NCI-H510A (cell line): ENCODE measurements at regions not wholly inside any gene's neighbourhood (a gene's known extent, or its start where the extent isn't known, plus 50 kb on each side); places are given as distances from the start of the nearest gene placed in this dataset.

ENCODE experiments used
- DNase-seq: peaks from one replicate; lab custom pipeline; 2025; lab: John Stamatoyannopoulos, UW

GRCh38 chr18:38321262-38321661, 755.7 kb upstream of the CELF4 start:
- no peak for DNase-seq

GRCh38 chr18:38318416-38318815, 752.8 kb upstream of the CELF4 start:
- DNase-seq: no peak

GRCh38 chr18:38313831-38314230, 748.2 kb upstream of the CELF4 start:
- no peak for DNase-seq

GRCh38 chr18:38312532-38312931, 746.9 kb upstream of the CELF4 start:
- DNase-seq: no peak

- DNase-seq: no peak
Measured at GRCh38 chr18:38310936-38311335, 745.3 kb upstream of the CELF4 start.

- DNase-seq: no peak
Measured at GRCh38 chr18:38307914-38308313, 742.3 kb upstream of the CELF4 start.

GRCh38 chr18:38305961-38306360, 740.4 kb upstream of the CELF4 start:
- no peak for DNase-seq

GRCh38 chr18:38301621-38302020, 736.0 kb upstream of the CELF4 start:
- no peak for DNase-seq

GRCh38 chr18:38297910-38298309, 732.3 kb upstream of the CELF4 start:
- no peak for DNase-seq

- no peak for DNase-seq
Measured at GRCh38 chr18:38290229-38290628, 724.6 kb upstream of the CELF4 start.

- DNase-seq: no peak
Measured at GRCh38 chr18:38284972-38285371, 719.4 kb upstream of the CELF4 start.

GRCh38 chr18:38263066-38263465, 697.5 kb upstream of the CELF4 start:
- no peak for DNase-seq

- DNase-seq: no peak
Measured at GRCh38 chr18:38262661-38263060, 697.1 kb upstream of the CELF4 start.

GRCh38 chr18:38257661-38258060, 692.1 kb upstream of the CELF4 start:
- no peak for DNase-seq

GRCh38 chr18:38256366-38256765, 690.8 kb upstream of the CELF4 start:
- no peak for DNase-seq

GRCh38 chr18:38250971-38251370, 685.4 kb upstream of the CELF4 start:
- no peak for DNase-seq

- DNase-seq: no peak
Measured at GRCh38 chr18:38244480-38244879, 678.9 kb upstream of the CELF4 start.

GRCh38 chr18:38243291-38243690, 677.7 kb upstream of the CELF4 start:
- no peak for DNase-seq

- DNase-seq: no peak
Measured at GRCh38 chr18:38241736-38242135, 676.1 kb upstream of the CELF4 start.

- DNase-seq: no peak
Measured at GRCh38 chr18:38241216-38241615, 675.6 kb upstream of the CELF4 start.

GRCh38 chr18:38239606-38240005, 674.0 kb upstream of the CELF4 start:
- no peak for DNase-seq

GRCh38 chr18:38237796-38238195, 672.2 kb upstream of the CELF4 start:
- no peak for DNase-seq

- peak; percentile 14 for DNase-seq
Measured at GRCh38 chr18:38221476-38222100, 656.0 kb upstream of the CELF4 start.

- DNase-seq: no peak
Measured at GRCh38 chr18:38198956-38199355, 633.4 kb upstream of the CELF4 start.

GRCh38 chr18:38198526-38198925, 632.9 kb upstream of the CELF4 start:
- DNase-seq: no peak
